Ovary (tissue), 3 donors: ENCODE measurements at regions not wholly inside any gene's neighbourhood (a gene's known extent, or its start where the extent isn't known, plus 50 kb on each side); places are given as distances from the start of the nearest gene placed in this dataset.

ENCODE experiments used
- EP300 ChIP-seq: sonication (generic); formaldehyde crosslinking; IDR thresholded peaks from one replicate; pipeline ENCODE4 v1.6.1; 2017; ENCODE audit warnings: antibody characterized with exemption
- POLR2A ChIP-seq: fragments of 450-650 bp; IDR thresholded peaks from one replicate; pipeline ENCODE4 v1.6.1; 2017; ENCODE audit warnings: antibody characterized with exemption, mild to moderate bottlenecking, moderate library complexity
- TF ChIP-seq, protein P1 (sequence below), 3 donors: fragments of 450-650 bp in 2 of 3; fragments of 200-600 bp in 1 of 3; IDR thresholded peaks; one replicate each; pipeline versions ENCODE4 v1.5.1 to v1.8.0; 2016 to 2022; ENCODE audit warnings: antibody characterized with exemption in 3 of 3, mild to moderate bottlenecking in 1 of 3
- donor health status: DM: no; HTN: no; CAD: no.

DNA sequence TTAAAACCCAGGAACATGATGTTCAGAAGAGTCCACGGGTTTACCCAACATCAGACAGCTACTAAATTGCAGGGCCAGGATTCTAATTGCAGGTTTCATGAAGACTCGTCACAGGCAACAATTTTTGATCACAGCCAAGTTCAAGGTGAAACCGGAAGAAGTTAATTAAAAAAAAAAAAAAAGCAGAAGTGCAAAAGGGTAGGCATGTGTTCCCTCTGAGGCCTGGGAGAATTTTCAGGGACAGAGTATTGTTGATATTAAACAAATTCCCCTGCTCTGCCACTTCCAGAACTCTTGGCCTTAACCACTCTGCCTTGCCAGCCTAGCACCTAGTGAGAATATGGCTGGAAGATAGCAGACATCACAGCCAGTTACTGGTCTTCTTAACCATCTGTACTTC is 99.4 kb upstream of the TRIB2 start:
- no peak for TF ChIP-seq EP300
- TF ChIP-seq, protein P1, sequence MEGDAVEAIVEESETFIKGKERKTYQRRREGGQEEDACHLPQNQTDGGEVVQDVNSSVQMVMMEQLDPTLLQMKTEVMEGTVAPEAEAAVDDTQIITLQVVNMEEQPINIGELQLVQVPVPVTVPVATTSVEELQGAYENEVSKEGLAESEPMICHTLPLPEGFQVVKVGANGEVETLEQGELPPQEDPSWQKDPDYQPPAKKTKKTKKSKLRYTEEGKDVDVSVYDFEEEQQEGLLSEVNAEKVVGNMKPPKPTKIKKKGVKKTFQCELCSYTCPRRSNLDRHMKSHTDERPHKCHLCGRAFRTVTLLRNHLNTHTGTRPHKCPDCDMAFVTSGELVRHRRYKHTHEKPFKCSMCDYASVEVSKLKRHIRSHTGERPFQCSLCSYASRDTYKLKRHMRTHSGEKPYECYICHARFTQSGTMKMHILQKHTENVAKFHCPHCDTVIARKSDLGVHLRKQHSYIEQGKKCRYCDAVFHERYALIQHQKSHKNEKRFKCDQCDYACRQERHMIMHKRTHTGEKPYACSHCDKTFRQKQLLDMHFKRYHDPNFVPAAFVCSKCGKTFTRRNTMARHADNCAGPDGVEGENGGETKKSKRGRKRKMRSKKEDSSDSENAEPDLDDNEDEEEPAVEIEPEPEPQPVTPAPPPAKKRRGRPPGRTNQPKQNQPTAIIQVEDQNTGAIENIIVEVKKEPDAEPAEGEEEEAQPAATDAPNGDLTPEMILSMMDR (IDR thresholded peaks at IDR 0.05): no peak
- no peak for TF ChIP-seq POLR2A
